HCT116 (cell line): ENCODE measurements at regions not wholly inside any gene's neighbourhood (a gene's known extent, or its start where the extent isn't known, plus 50 kb on each side); places are given as distances from the start of the nearest gene placed in this dataset.

Experiments used
- ATAC-seq: fragments of 200-7000 bp; cut with Tn5 transposase; 2 replicates; pipeline ENCODE4 v1.9.1; 2020; ENCODE audit warnings: mild to moderate bottlenecking, moderate library complexity
- BruUV-seq: library from RNA; stranded (reverse); fragments of 400-500 nt; replicated peaks from 2 replicates; lab custom pipeline; 2021; lab: Mats Ljungman, UMichigan
- CTCF ChIA-PET: fragments of 300-600 bp; sonication (Branson Sonifier 250); formaldehyde crosslinking; loops from one replicate; lab custom pipeline; 2021; ENCODE audit warnings: antibody characterized with exemption; lab: Charles Lee
- POLR2A ChIA-PET: fragments of 300-600, 350-600 bp; sonication (Branson Sonifier 250); formaldehyde crosslinking; loops from one replicate; lab custom pipeline; 2021; ENCODE audit warnings: antibody characterized with exemption; lab: Charles Lee
- RAD21 ChIA-PET, 2 experiments: fragments of 300-600 bp; sonication (Branson Sonifier 250); formaldehyde crosslinking; loops; one replicate each; lab custom pipeline; 2023; ENCODE audit warnings: low total read pairs in 2 of 2; ENCODE audit not compliant: uncharacterized antibody in 2 of 2, unreplicated experiment in 2 of 2, low non-redundant PET in 1 of 2; lab: Charles Lee
- DNase-seq: peaks from one replicate; pipeline ENCODE4 v3.0.0-alpha.2; 2010; ENCODE audit warnings: low read depth, low spot score
- H2AFZ ChIP-seq: fragments of 200-600 bp; shearing (Covaris generic), sonication (generic); 2 replicates; pipeline ENCODE4 v1.6.1; 2017; ENCODE audit warnings: low read depth, mixed run types, mixed read lengths, antibody characterized with exemption, low read length; ENCODE audit not compliant: poor library complexity, severe bottlenecking
- H3K27ac ChIP-seq: 2 replicates; pipeline ENCODE4 v1.5.1; 2012; ENCODE audit warnings: low read depth, low read length
- H3K27me3 ChIP-seq: fragments of 200-600 bp; sonication (generic); 2 replicates; pipeline ENCODE4 v1.6.1; 2016; ENCODE audit warnings: mixed run types, low read length, mixed read lengths; ENCODE audit not compliant: insufficient read depth
- H3K36me3 ChIP-seq, 2 experiments: fragments of 200-500 bp in 1 of 2; fragments of 200-600 bp in 1 of 2; sonication (Bioruptor generic) in 1 of 2; sonication (generic) in 1 of 2; 2 replicates each; pipeline versions ENCODE4 v1.5.1 to v1.6.1; 2014 to 2016; ENCODE audit warnings: low read length in 2 of 2, inconsistent platforms in 1 of 2, mixed read lengths in 1 of 2, mixed run types in 1 of 2; ENCODE audit not compliant: insufficient read depth in 2 of 2, control insufficient read depth in 1 of 2
- H3K4me1 ChIP-seq, 2 experiments: fragments of 200-600 bp in 1 of 2; sonication (generic) in 1 of 2; 2 replicates each; pipeline versions ENCODE4 v1.5.1 to v1.6.1; 2012 to 2017; ENCODE audit warnings: low read length in 2 of 2, inconsistent platforms in 1 of 2, mild to moderate bottlenecking in 1 of 2, mixed read lengths in 1 of 2, mixed run types in 1 of 2, moderate library complexity in 1 of 2; ENCODE audit not compliant: insufficient read depth in 2 of 2, control insufficient read depth in 1 of 2
- H3K4me2 ChIP-seq: fragments of 200-600 bp; sonication (generic); 2 replicates; pipeline ENCODE4 v1.6.1; 2017; ENCODE audit warnings: mixed run types, low read length, mixed read lengths
- H3K4me3 ChIP-seq, 2 experiments: fragments of 200-600 bp in 1 of 2; sonication (generic) in 1 of 2; replicated peaks in 1 of 2; 2 replicates each; pipeline ENCODE4 v1.5.1; 2011 to 2016; ENCODE audit warnings: low read length in 2 of 2, control low read depth in 1 of 2, low read depth in 1 of 2, mild to moderate bottlenecking in 1 of 2, mixed read lengths in 1 of 2, mixed run types in 1 of 2
- H3K79me2 ChIP-seq: fragments of 200-600 bp; sonication (generic); 2 replicates; pipeline ENCODE4 v1.6.1; 2017; ENCODE audit warnings: mild to moderate bottlenecking, mixed run types, low read length, moderate library complexity, mixed read lengths; ENCODE audit not compliant: insufficient read depth
- H3K9ac ChIP-seq: fragments of 200-600 bp; sonication (generic); 2 replicates; pipeline ENCODE4 v1.6.1; 2016; ENCODE audit warnings: low read length, mixed read lengths
- H3K9me2 ChIP-seq: fragments of 200-600 bp; sonication (generic), shearing (Covaris generic); 2 replicates; pipeline ENCODE4 v1.6.1; 2017; ENCODE audit warnings: mixed run types, mild to moderate bottlenecking, moderate library complexity; ENCODE audit not compliant: insufficient read depth
- H3K9me3 ChIP-seq, 2 experiments: fragments of 200-500 bp in 1 of 2; fragments of 200-600 bp in 1 of 2; sonication (Bioruptor generic) in 1 of 2; sonication (generic) in 1 of 2; 2 replicates each; pipeline ENCODE4 v1.6.1; 2014 to 2017; ENCODE audit warnings: low read length in 2 of 2, mixed read lengths in 2 of 2, inconsistent platforms in 1 of 2, low read depth in 1 of 2, mild to moderate bottlenecking in 1 of 2, mixed run types in 1 of 2, moderate library complexity in 1 of 2; ENCODE audit not compliant: control insufficient read depth in 1 of 2, insufficient read depth in 1 of 2
- H4K20me1 ChIP-seq: fragments of 200-600 bp; sonication (generic), shearing (Covaris generic); 2 replicates; pipeline ENCODE4 v1.6.1; 2017; ENCODE audit warnings: mixed run types, mild to moderate bottlenecking, moderate library complexity; ENCODE audit not compliant: insufficient read depth
- CEBPB ChIP-seq: IDR thresholded peaks from 2 replicates; pipeline ENCODE4 v1.6.1; 2012; ENCODE audit warnings: low read depth
- EGR1 ChIP-seq: IDR thresholded peaks from 2 replicates; pipeline ENCODE4 v1.6.1; 2012; ENCODE audit warnings: low read depth
- ELF1 ChIP-seq: IDR thresholded peaks from 2 replicates; pipeline ENCODE4 v1.6.1; 2012; ENCODE audit warnings: low read depth, borderline replicate concordance
- EZH2 ChIP-seq: fragments of 200-600 bp; sonication (generic); IDR thresholded peaks from 2 replicates; pipeline ENCODE4 v1.6.1; 2017; ENCODE audit warnings: antibody characterized with exemption, mixed run types
- JUND ChIP-seq: IDR thresholded peaks from 2 replicates; pipeline ENCODE4 v1.6.1; 2012
- POLR2A ChIP-seq: IDR thresholded peaks from 2 replicates; pipeline ENCODE4 v1.7.0; 2011; ENCODE audit warnings: borderline replicate concordance; ENCODE audit not compliant: insufficient read depth, insufficient read length; ENCODE audit errors: extremely low read depth
- RAD21 ChIP-seq: IDR thresholded peaks from 2 replicates; pipeline ENCODE4 v1.6.1; 2012; ENCODE audit warnings: low read depth, mild to moderate bottlenecking
- SIN3A ChIP-seq: IDR thresholded peaks from 2 replicates; pipeline ENCODE4 v1.6.1; 2012; ENCODE audit warnings: low read depth
- SP1 ChIP-seq: IDR thresholded peaks from 2 replicates; pipeline ENCODE4 v1.6.1; 2012; ENCODE audit warnings: low read depth
- TCF7L2 ChIP-seq: IDR thresholded peaks from 2 replicates; pipeline ENCODE4 v1.7.0; 2011; ENCODE audit warnings: borderline replicate concordance, inconsistent platforms; ENCODE audit not compliant: insufficient read depth, insufficient read length; ENCODE audit errors: extremely low read depth
- YY1 ChIP-seq: IDR thresholded peaks from 2 replicates; pipeline ENCODE4 v1.6.1; 2011; ENCODE audit warnings: low read length, low read depth, moderate library complexity, mild to moderate bottlenecking; ENCODE audit not compliant: insufficient replicate concordance; ENCODE audit errors: extremely low read depth
- ZFX ChIP-seq: fragments of 450-650 bp; IDR thresholded peaks from 2 replicates; pipeline ENCODE4 v1.6.1; 2017
- ZNF274 ChIP-seq: fragments of 200-500 bp; sonication (Bioruptor generic); IDR thresholded peaks from 2 replicates; pipeline ENCODE4 v1.6.1; 2014; ENCODE audit warnings: mild to moderate bottlenecking, low read depth, low read length, inconsistent platforms
- intact Hi-C: fragments of 100-400 bp; cut with micrococcal nuclease; formaldehyde crosslinking; loops from 2 replicates; pipeline ENCODE4 v1.10.0; 2022
- TF ChIP-seq, protein P1 (sequence below): IDR thresholded peaks from 2 replicates; pipeline ENCODE4 v1.6.1; 2012
- TF ChIP-seq, protein P2 (sequence below): IDR thresholded peaks from 2 replicates; pipeline ENCODE4 v1.6.1; 2012; ENCODE audit warnings: low read depth

DNA sequence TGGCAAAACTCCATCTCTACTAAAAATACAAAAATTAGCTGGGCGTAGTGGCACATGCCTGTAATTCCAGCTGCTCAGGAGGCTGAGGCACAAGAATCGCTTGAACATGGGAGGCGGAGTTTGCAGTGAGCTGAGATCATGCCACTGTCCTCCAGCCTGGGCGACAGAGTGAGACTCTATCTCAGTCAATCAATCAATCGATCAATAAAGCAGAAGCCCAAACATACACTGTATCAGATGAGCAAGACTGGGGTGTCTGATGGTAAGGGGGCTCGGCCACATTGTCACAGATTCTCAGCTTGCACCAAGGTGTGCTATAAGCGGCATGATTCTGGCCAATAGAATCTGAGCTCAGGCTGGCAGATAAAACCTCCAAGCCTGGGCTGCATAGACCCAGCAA is 261.1 kb downstream of the BUD13 start:
- POLR2A ChIA-PET, result no interaction called here
- BruUV-seq, result no TSS peak
- intact Hi-C loops, result no loop called here

DNA sequence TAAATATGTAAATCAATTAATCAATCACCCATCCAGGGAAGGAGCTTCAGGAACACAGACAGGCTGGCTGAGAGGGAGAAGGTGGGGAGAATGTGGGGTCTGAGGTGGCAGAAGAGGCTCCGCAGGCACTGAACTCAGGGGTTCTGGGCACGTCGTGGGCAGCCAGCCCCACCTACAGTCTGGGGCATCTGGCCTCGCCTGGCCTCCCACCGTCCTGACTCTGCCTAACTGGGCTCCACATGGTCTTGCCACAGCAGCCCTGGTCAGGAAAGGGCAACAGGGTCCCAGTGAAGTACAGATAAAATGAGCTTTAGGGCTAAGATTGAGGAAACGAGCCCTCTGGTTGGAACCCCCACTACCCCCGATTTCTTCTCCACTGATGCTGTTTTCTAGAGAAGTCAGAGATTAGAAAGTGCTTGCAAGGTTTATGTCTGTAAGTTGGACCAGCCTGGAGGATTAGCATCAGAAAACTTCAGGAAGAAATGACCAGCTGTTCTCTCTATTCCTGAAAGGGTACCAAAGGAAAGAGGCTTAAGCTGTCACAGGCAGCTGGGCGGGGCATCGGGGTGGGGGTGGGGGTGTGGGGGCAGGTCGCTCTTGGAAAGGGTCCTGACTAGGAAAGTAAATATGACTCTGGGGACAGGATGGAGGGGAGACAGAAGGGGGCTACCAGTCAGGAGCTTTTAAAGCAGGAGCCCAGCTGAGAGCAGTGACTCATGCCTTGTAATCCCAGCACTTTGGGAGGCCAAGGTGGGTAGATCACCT is 261.7 kb downstream of the BUD13 start:
- intact Hi-C loops, result no loop called here
- POLR2A ChIA-PET, result no interaction called here
- no TSS peak for BruUV-seq

More for the DNA sequence above, 261.1 kb downstream of the BUD13 start:
- H3K4me2 ChIP-seq, result no peak overlapping the region
- no peaks in the 10 kb centered on the region for H3K4me1 ChIP-seq
- H3K9ac ChIP-seq, result no peak overlapping the region
- H3K27me3 ChIP-seq, result peaks cover 29% of the 10 kb centered on the region
- ChIA-PET RAD21 (no interaction called here), CTCF (interaction anchor here (0.6 to 1.0 kb wide), 3 partner anchors 10 to 180 kb away, joined by 3 read pairs; no protein-coding TSS in a partner anchor)
- no peaks in the 10 kb centered on the region for H3K79me2 ChIP-seq
- DNase-seq (no peak), ATAC-seq (no peak)
- no peaks in the 10 kb centered on the region for H3K9me3 ChIP-seq
- H2AFZ ChIP-seq, result no peak overlapping the region
- no peak overlapping the region for H3K27ac ChIP-seq
- no peaks in the 10 kb centered on the region for H4K20me1 ChIP-seq
- TF ChIP-seq ELF1, result no peak
- TF ChIP-seq EZH2, result no peak
- no peaks in the 10 kb centered on the region for H3K9me2 ChIP-seq
- H3K4me3 ChIP-seq, result no peak overlapping the region
- no peaks in the 10 kb centered on the region for H3K36me3 ChIP-seq

More for the DNA sequence above, 261.7 kb downstream of the BUD13 start:
- H3K9me3 ChIP-seq, result no peaks in the 10 kb centered on the region
- H3K4me3 ChIP-seq, result no peak overlapping the region
- peaks cover 35% of the 10 kb centered on the region for H3K27me3 ChIP-seq
- CTCF ChIA-PET, result interaction anchor here (0.8 to 1.8 kb wide), 3 partner anchors 12 to 181 kb away, joined by 3 to 6 read pairs (median 3); no protein-coding TSS in a partner anchor
- H3K9ac ChIP-seq, result no peak overlapping the region
- H3K9me2 ChIP-seq, result no peaks in the 10 kb centered on the region
- H3K4me1 ChIP-seq, result no peaks in the 10 kb centered on the region
- H3K36me3 ChIP-seq, result no peaks in the 10 kb centered on the region
- no peak overlapping the region for H2AFZ ChIP-seq
- RAD21 ChIA-PET, result no interaction called here
- no peak for DNase-seq
- H3K4me2 ChIP-seq, result no peak overlapping the region
- ATAC-seq, result no peak
- H3K79me2 ChIP-seq, result no peaks in the 10 kb centered on the region
- H3K27ac ChIP-seq, result no peak overlapping the region
- H4K20me1 ChIP-seq, result no peaks in the 10 kb centered on the region
- TF ChIP-seq ZNF274 (no peak), ZFX (no peak), TCF7L2 (no peak), SP1 (no peak), CEBPB (no peak), EGR1 (no peak), JUND (no peak), YY1 (no peak), RAD21 (no peak), POLR2A (no peak), EZH2 (no peak), SIN3A (no peak)
- TF ChIP-seq, protein P1, sequence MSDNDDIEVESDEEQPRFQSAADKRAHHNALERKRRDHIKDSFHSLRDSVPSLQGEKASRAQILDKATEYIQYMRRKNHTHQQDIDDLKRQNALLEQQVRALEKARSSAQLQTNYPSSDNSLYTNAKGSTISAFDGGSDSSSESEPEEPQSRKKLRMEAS, result no peak
- TF ChIP-seq, protein P2, sequence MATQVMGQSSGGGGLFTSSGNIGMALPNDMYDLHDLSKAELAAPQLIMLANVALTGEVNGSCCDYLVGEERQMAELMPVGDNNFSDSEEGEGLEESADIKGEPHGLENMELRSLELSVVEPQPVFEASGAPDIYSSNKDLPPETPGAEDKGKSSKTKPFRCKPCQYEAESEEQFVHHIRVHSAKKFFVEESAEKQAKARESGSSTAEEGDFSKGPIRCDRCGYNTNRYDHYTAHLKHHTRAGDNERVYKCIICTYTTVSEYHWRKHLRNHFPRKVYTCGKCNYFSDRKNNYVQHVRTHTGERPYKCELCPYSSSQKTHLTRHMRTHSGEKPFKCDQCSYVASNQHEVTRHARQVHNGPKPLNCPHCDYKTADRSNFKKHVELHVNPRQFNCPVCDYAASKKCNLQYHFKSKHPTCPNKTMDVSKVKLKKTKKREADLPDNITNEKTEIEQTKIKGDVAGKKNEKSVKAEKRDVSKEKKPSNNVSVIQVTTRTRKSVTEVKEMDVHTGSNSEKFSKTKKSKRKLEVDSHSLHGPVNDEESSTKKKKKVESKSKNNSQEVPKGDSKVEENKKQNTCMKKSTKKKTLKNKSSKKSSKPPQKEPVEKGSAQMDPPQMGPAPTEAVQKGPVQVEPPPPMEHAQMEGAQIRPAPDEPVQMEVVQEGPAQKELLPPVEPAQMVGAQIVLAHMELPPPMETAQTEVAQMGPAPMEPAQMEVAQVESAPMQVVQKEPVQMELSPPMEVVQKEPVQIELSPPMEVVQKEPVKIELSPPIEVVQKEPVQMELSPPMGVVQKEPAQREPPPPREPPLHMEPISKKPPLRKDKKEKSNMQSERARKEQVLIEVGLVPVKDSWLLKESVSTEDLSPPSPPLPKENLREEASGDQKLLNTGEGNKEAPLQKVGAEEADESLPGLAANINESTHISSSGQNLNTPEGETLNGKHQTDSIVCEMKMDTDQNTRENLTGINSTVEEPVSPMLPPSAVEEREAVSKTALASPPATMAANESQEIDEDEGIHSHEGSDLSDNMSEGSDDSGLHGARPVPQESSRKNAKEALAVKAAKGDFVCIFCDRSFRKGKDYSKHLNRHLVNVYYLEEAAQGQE, result no peak
